SK-N-SH (cell line): ENCODE measurements at regions not wholly inside any gene's neighbourhood (a gene's known extent, or its start where the extent isn't known, plus 50 kb on each side); places are given as distances from the start of the nearest gene placed in this dataset.

Experiments used
- CTCF ChIA-PET: fragments of 300-600, 350-600 bp; formaldehyde crosslinking; extraction: SDS; loops from one replicate; lab custom pipeline; 2021; lab: Yijun Ruan, JAX
- POLR2A ChIA-PET: fragments of 350-600 bp; sonication (Branson Sonifier 250); formaldehyde crosslinking; extraction: SDS; loops from one replicate; lab custom pipeline; 2020; ENCODE audit warnings: antibody characterized with exemption, inconsistent platforms; lab: Yijun Ruan, JAX
- DNase-seq: peaks from one replicate; pipeline ENCODE4 v3.0.0; 2012
- H2AFZ ChIP-seq: fragments of 200-600 bp; sonication (generic); 2 replicates; pipeline ENCODE4 v1.8.1; 2016; ENCODE audit warnings: antibody characterized with exemption, mild to moderate bottlenecking, low read depth
- H3F3A ChIP-seq: fragments of 200-600 bp; sonication (generic); replicated peaks from 2 replicates; pipeline ENCODE3; 2016; ENCODE audit warnings: antibody characterized with exemption, mild to moderate bottlenecking; ENCODE audit not compliant: insufficient read depth
- H3K27ac ChIP-seq, 2 experiments: fragments of 200-500 bp in 1 of 2; fragments of 200-600 bp in 1 of 2; sonication (Bioruptor generic) in 1 of 2; sonication (generic), shearing (Covaris generic) in 1 of 2; 2 replicates each; pipeline versions ENCODE4 v1.5.1 to v1.6.1; 2014 to 2016; ENCODE audit warnings: low read depth in 2 of 2, inconsistent platforms in 1 of 2, low read length in 1 of 2, mild to moderate bottlenecking in 1 of 2, mixed read lengths in 1 of 2
- H3K27me3 ChIP-seq: fragments of 200-600 bp; sonication (generic), shearing (Covaris generic); 2 replicates; pipeline ENCODE4 v1.6.1; 2016; ENCODE audit warnings: mixed run types; ENCODE audit not compliant: insufficient read depth
- H3K36me3 ChIP-seq, 2 experiments: fragments of 200-500 bp in 1 of 2; fragments of 200-600 bp in 1 of 2; sonication (Bioruptor generic) in 1 of 2; sonication (generic) in 1 of 2; replicated peaks in 1 of 2; 2 replicates each; pipeline versions ENCODE3 to v1.5.1; 2014 to 2016; ENCODE audit warnings: low read length in 1 of 2, mild to moderate bottlenecking in 1 of 2; ENCODE audit not compliant: insufficient read depth in 2 of 2, control insufficient read depth in 1 of 2
- H3K4me1 ChIP-seq, 2 experiments: fragments of 200-500 bp in 1 of 2; fragments of 200-600 bp in 1 of 2; sonication (Bioruptor generic) in 1 of 2; sonication (generic), shearing (Covaris generic) in 1 of 2; 2 replicates each; pipeline versions ENCODE4 v1.5.1 to v1.6.1; 2014 to 2016; ENCODE audit warnings: low read depth in 1 of 2, low read length in 1 of 2, mixed run types in 1 of 2; ENCODE audit not compliant: insufficient read depth in 2 of 2, control insufficient read depth in 1 of 2
- H3K4me2 ChIP-seq: fragments of 200-600 bp; sonication (generic), shearing (Covaris generic); 2 replicates; pipeline ENCODE4 v1.6.1; 2017; ENCODE audit warnings: mixed run types
- H3K4me3 ChIP-seq, 2 experiments: fragments of 200-500 bp in 1 of 2; fragments of 200-600 bp in 1 of 2; sonication (Bioruptor generic) in 1 of 2; sonication (generic), shearing (Covaris generic) in 1 of 2; 2 replicates each; pipeline versions ENCODE4 v1.5.1 to v1.8.1; 2014 to 2016; ENCODE audit warnings: low read depth in 2 of 2, inconsistent platforms in 1 of 2, low read length in 1 of 2, mild to moderate bottlenecking in 1 of 2, mixed read lengths in 1 of 2, moderate library complexity in 1 of 2
- H3K79me2 ChIP-seq: fragments of 200-600 bp; sonication (generic); 2 replicates; pipeline ENCODE4 v1.8.1; 2017; ENCODE audit warnings: mild to moderate bottlenecking; ENCODE audit not compliant: insufficient read depth
- H3K9ac ChIP-seq: fragments of 200-600 bp; sonication (generic); 2 replicates; pipeline ENCODE4 v1.6.1; 2017; ENCODE audit warnings: mixed run types
- H3K9me2 ChIP-seq: fragments of 200-600 bp; sonication (generic); 2 replicates; pipeline ENCODE4 v1.6.1; 2017; ENCODE audit warnings: mixed run types
- H3K9me3 ChIP-seq: fragments of 200-600 bp; sonication (generic); 2 replicates; pipeline ENCODE4 v1.6.1; 2017; ENCODE audit warnings: mixed run types, mild to moderate bottlenecking, moderate library complexity
- H4K20me1 ChIP-seq: fragments of 200-600 bp; sonication (generic); 2 replicates; pipeline ENCODE4 v1.6.1; 2017; ENCODE audit warnings: mild to moderate bottlenecking, mixed run types; ENCODE audit not compliant: insufficient read depth
- EP300 ChIP-seq, 2 experiments: IDR thresholded peaks; 2 replicates each; pipeline versions ENCODE4 v1.4.0 to v1.6.1; 2012; ENCODE audit warnings: borderline replicate concordance in 1 of 2, low read depth in 1 of 2, low read length in 1 of 2
- EZH2phosphoT487 ChIP-seq: fragments of 200-600 bp; sonication (generic); IDR thresholded peaks from 2 replicates; pipeline ENCODE4 v1.6.1; 2017; ENCODE audit warnings: low read depth, mixed run types, mild to moderate bottlenecking, antibody characterized with exemption, moderate library complexity, borderline replicate concordance
- FOSL2 ChIP-seq: IDR thresholded peaks from 2 replicates; pipeline ENCODE4 v1.4.0; 2012; ENCODE audit warnings: low read depth, mild to moderate bottlenecking, moderate library complexity, borderline replicate concordance
- FOXJ3 ChIP-seq: sonication (generic); formaldehyde crosslinking; IDR thresholded peaks from 2 replicates; pipeline ENCODE4 v1.5.1; 2020; ENCODE audit warnings: mild to moderate bottlenecking, missing genetic modification reagents
- FOXM1 ChIP-seq: IDR thresholded peaks from 2 replicates; pipeline ENCODE4 v1.4.0; 2012; ENCODE audit warnings: low read depth, mild to moderate bottlenecking
- GABPA ChIP-seq: IDR thresholded peaks from 2 replicates; pipeline ENCODE4 v1.4.0; 2012; ENCODE audit warnings: low read depth, mild to moderate bottlenecking
- GATA2 ChIP-seq: sonication (generic); formaldehyde crosslinking; IDR thresholded peaks from 2 replicates; pipeline ENCODE4 v1.5.0; 2020; ENCODE audit warnings: mild to moderate bottlenecking, missing genetic modification reagents
- MAX ChIP-seq: IDR thresholded peaks from 2 replicates; pipeline ENCODE4 v1.4.0; 2012; ENCODE audit warnings: low read depth
- MEF2A ChIP-seq: IDR thresholded peaks from 2 replicates; pipeline ENCODE4 v1.4.0; 2012; ENCODE audit warnings: low read depth, borderline replicate concordance
- MXI1 ChIP-seq: IDR thresholded peaks from 2 replicates; pipeline ENCODE4 v1.6.1; 2012; ENCODE audit warnings: mild to moderate bottlenecking, low read depth, low read length, improper control_type of control experiment
- NRF1 ChIP-seq: IDR thresholded peaks from 2 replicates; pipeline ENCODE4 v1.6.1; 2012; ENCODE audit warnings: low read depth, mild to moderate bottlenecking, low read length
- RAD21 ChIP-seq: IDR thresholded peaks from 2 replicates; pipeline ENCODE4 v1.6.1; 2012; ENCODE audit warnings: mild to moderate bottlenecking, low read length
- RCOR1 ChIP-seq: fragments of 150-350 bp; IDR thresholded peaks from 2 replicates; pipeline ENCODE4 v1.6.1; 2017; ENCODE audit warnings: antibody characterized with exemption, low read length
- REST ChIP-seq: IDR thresholded peaks from 2 replicates; pipeline ENCODE4 v1.6.1; 2012; ENCODE audit warnings: mild to moderate bottlenecking, low read depth, low read length, moderate library complexity
- RXRA ChIP-seq: IDR thresholded peaks from 2 replicates; pipeline ENCODE4 v1.4.0; 2012; ENCODE audit warnings: low read depth, mild to moderate bottlenecking, borderline replicate concordance
- SMC3 ChIP-seq: IDR thresholded peaks from 2 replicates; pipeline ENCODE4 v1.6.1; 2012; ENCODE audit warnings: low read depth, low read length, improper control_type of control experiment
- TAF1 ChIP-seq: IDR thresholded peaks from 2 replicates; pipeline ENCODE4 v1.6.1; 2012; ENCODE audit warnings: low read depth, mild to moderate bottlenecking, low read length, moderate library complexity, borderline replicate concordance
- TEAD4 ChIP-seq: IDR thresholded peaks from 2 replicates; pipeline ENCODE4 v1.4.0; 2012; ENCODE audit warnings: mild to moderate bottlenecking, borderline replicate concordance; ENCODE audit not compliant: insufficient read depth
- USF2 ChIP-seq: fragments of 150-350 bp; IDR thresholded peaks from 2 replicates; pipeline ENCODE4 v1.6.1; 2017; ENCODE audit warnings: antibody characterized with exemption, low read length, low read depth, borderline replicate concordance
- WGBS: methylation state at CpG from one replicate; pipeline ENCODE4 v1.1.6; 2017; ENCODE audit warnings: low lambda C conversion rate; 5-methylcytosine and 5-hydroxymethylcytosine counted together
- TF ChIP-seq, protein P1 (sequence below): fragments of 150-350 bp; IDR thresholded peaks from 2 replicates; pipeline ENCODE4 v1.6.1; 2016; ENCODE audit warnings: mild to moderate bottlenecking, low read depth, low read length
- TF ChIP-seq, protein P2 (sequence below): IDR thresholded peaks from 2 replicates; pipeline ENCODE4; 2012
- TF ChIP-seq, protein P3 (sequence below): IDR thresholded peaks from 2 replicates; pipeline ENCODE4 v1.4.0; 2012; ENCODE audit warnings: low read depth, borderline replicate concordance

- Histone ChIP-seq H3K79me2 (no peaks in the 10 kb centered on the region), H4K20me1 (no peaks in the 10 kb centered on the region), H3K4me2 (no peak overlapping the region), H3K36me3 (no peaks in the 10 kb centered on the region)
- POLR2A ChIA-PET, result no interaction called here
- TF ChIP-seq RAD21, result no peak
- TF ChIP-seq MXI1, result no peak
- no peak for TF ChIP-seq FOXJ3 (CRISPR knock-in tag)
- TF ChIP-seq GABPA, result no peak
- TF ChIP-seq RXRA, result no peak
- no peak for TF ChIP-seq EZH2phosphoT487
- TF ChIP-seq USF2, result no peak
- no peak for TF ChIP-seq TEAD4
- TF ChIP-seq, protein P1, sequence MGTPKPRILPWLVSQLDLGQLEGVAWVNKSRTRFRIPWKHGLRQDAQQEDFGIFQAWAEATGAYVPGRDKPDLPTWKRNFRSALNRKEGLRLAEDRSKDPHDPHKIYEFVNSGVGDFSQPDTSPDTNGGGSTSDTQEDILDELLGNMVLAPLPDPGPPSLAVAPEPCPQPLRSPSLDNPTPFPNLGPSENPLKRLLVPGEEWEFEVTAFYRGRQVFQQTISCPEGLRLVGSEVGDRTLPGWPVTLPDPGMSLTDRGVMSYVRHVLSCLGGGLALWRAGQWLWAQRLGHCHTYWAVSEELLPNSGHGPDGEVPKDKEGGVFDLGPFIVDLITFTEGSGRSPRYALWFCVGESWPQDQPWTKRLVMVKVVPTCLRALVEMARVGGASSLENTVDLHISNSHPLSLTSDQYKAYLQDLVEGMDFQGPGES, result no peak
- TF ChIP-seq, protein P2, sequence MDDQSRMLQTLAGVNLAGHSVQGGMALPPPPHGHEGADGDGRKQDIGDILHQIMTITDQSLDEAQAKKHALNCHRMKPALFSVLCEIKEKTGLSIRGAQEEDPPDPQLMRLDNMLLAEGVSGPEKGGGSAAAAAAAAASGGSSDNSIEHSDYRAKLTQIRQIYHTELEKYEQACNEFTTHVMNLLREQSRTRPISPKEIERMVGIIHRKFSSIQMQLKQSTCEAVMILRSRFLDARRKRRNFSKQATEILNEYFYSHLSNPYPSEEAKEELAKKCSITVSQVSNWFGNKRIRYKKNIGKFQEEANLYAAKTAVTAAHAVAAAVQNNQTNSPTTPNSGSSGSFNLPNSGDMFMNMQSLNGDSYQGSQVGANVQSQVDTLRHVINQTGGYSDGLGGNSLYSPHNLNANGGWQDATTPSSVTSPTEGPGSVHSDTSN, result no peak
- no peak for TF ChIP-seq FOXM1
- TF ChIP-seq MAX, result no peak
- TF ChIP-seq, all 33 proteins: peak for 0
- Histone ChIP-seq H3K27me3 (no peaks in the 10 kb centered on the region), H2AFZ (no peak overlapping the region), H3K9me3 (no peaks in the 10 kb centered on the region), H3K4me1 (peaks cover 0 to 6% of the 10 kb centered on the region in 2 experiments; a peak in 2 of 4 replicates), H3K9ac (no peak overlapping the region), H3K27ac (no peak overlapping the region), H3K4me3 (no peak overlapping the region), H3F3A (no peaks in the 10 kb centered on the region), H3K9me2 (no peaks in the 10 kb centered on the region)
- WGBS, result 77% methylated on average over 3 of the region's 3 CpGs
- CTCF ChIA-PET, result no interaction called here
- no peak for DNase-seq
Measured at GRCh38 chr2:7904319-7904718, 777.5 kb upstream of the ID2 start.

DNA sequence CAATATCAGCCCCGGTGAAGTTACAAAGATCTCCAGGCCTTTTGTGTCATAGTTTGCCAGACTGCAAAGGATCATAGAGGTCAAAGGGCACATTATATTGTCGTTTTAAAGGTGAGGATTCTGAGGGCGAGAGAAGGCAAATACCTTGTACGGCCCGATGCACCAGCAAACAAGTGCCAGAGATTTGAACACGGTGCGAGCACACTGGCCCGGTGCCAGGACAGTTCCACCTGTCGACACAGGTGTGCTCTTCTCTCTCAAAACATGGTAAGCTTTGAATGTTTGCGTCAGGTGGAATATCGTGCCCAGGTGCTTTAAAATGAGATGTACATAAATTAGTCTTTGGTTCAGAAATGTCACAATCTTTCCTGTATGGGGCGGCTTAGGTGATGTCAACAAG, 776.1 kb upstream of the ID2 start:
- whole genome bisulfite sequencing, result 86% methylated on average over 12 of the region's 12 CpGs
- H3K4me2 ChIP-seq, result no peak overlapping the region
- no peaks in the 10 kb centered on the region for H3K36me3 ChIP-seq
- no peaks in the 10 kb centered on the region for H3K27me3 ChIP-seq
- no peaks in the 10 kb centered on the region for H3K9me2 ChIP-seq
- H3F3A ChIP-seq, result no peaks in the 10 kb centered on the region
- no peak overlapping the region for H3K9ac ChIP-seq
- no peak overlapping the region for H3K4me3 ChIP-seq
- no peak for DNase-seq
- ChIA-PET CTCF (interaction anchor here (0.6 kb wide), 1 partner anchor 180 kb away, joined by 3 read pairs; no protein-coding TSS in a partner anchor), POLR2A (no interaction called here)
- no peaks in the 10 kb centered on the region for H3K79me2 ChIP-seq
- no peaks in the 10 kb centered on the region for H4K20me1 ChIP-seq
- peaks cover 0 to 2% of the 10 kb centered on the region in 2 experiments; a peak in 2 of 4 replicates for H3K4me1 ChIP-seq
- no peak overlapping the region for H2AFZ ChIP-seq
- no peaks in the 10 kb centered on the region for H3K9me3 ChIP-seq
- H3K27ac ChIP-seq, result no peak overlapping the region
- TF ChIP-seq REST (no peak), TAF1 (no peak), GABPA (no peak), NRF1 (no peak), TEAD4 (no peak), FOSL2 (no peak), SMC3 (no peak), EP300 (IDR thresholded peaks at IDR 0.05; ENCODE audit: borderline replicate concordance in 1 of 2, low read depth in 1 of 2, low read length in 1 of 2) (no peak), MEF2A (no peak), RCOR1 (no peak), GATA2 (CRISPR knock-in tag) (no peak)
- TF ChIP-seq, protein P3, sequence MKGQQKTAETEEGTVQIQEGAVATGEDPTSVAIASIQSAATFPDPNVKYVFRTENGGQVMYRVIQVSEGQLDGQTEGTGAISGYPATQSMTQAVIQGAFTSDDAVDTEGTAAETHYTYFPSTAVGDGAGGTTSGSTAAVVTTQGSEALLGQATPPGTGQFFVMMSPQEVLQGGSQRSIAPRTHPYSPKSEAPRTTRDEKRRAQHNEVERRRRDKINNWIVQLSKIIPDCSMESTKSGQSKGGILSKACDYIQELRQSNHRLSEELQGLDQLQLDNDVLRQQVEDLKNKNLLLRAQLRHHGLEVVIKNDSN, result no peak
